ENCODE measurements at regions not wholly inside any gene's neighbourhood (a gene's known extent, or its start where the extent isn't known, plus 50 kb on each side); places are given as distances from the start of the nearest gene placed in this dataset.

DNA sequence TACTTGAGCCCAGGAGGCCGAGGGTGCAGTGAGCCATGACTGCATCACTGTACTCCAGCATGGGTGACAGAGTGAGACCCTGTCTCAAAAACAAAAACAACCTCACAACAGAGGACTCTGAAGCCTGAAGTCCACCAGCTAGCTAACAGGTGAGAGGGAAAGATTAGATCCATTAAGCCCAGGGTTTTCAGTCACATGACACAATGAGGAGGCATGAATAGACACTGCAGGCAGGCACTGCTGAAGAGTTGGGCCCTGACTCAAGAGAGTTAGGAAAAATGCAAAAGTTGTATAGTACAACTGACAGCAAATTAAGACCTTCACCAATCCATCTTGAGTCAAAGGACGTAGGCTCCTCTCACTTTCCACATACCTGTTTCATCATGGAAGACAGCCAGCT, 64.9 kb downstream of the IARS1 start:
- TF ChIP-seq POLR2A (IDR thresholded peaks at IDR 0.05): no peak
- TF ChIP-seq, protein P1, sequence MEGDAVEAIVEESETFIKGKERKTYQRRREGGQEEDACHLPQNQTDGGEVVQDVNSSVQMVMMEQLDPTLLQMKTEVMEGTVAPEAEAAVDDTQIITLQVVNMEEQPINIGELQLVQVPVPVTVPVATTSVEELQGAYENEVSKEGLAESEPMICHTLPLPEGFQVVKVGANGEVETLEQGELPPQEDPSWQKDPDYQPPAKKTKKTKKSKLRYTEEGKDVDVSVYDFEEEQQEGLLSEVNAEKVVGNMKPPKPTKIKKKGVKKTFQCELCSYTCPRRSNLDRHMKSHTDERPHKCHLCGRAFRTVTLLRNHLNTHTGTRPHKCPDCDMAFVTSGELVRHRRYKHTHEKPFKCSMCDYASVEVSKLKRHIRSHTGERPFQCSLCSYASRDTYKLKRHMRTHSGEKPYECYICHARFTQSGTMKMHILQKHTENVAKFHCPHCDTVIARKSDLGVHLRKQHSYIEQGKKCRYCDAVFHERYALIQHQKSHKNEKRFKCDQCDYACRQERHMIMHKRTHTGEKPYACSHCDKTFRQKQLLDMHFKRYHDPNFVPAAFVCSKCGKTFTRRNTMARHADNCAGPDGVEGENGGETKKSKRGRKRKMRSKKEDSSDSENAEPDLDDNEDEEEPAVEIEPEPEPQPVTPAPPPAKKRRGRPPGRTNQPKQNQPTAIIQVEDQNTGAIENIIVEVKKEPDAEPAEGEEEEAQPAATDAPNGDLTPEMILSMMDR (IDR thresholded peaks at IDR 0.05): no peak
